ENCODE measurements at regions not wholly inside any gene's neighbourhood (a gene's known extent, or its start where the extent isn't known, plus 50 kb on each side); places are given as distances from the start of the nearest gene placed in this dataset.

- TF ChIP-seq CTCF (IDR thresholded peaks at IDR 0.05) (no peak), ZFX (IDR thresholded peaks at IDR 0.05; ENCODE audit: borderline replicate concordance) (no peak)
These were observed 474.6 kb upstream of the WWC1 start for GRCh38 chr5:167816864-167817263.
